ENCODE measurements at regions not wholly inside any gene's neighbourhood (a gene's known extent, or its start where the extent isn't known, plus 50 kb on each side); places are given as distances from the start of the nearest gene placed in this dataset.

DNA sequence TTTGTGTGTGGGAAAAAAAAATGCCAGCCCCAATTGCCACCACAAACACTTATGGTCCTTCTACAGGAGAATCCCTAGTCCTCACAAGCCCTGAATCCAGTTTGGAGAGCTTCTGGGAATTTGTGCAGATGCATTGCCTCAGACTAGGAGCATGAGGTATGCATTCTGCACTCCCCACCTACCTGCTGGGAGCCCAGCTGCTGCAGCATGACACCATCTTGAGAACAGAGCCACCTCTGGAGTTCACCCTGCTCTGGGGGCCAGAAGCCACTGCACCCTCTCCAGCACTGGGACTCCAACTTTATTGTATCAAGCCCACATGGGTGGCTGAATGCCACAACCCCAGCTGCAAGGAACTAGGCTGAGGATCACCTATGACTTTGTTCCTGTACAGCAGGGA lies 568.5 kb upstream of the ID4 start:
- no peak for TF ChIP-seq EZH2 (IDR thresholded peaks at IDR 0.05; ENCODE audit: borderline replicate concordance, low read depth, low read length, severe bottlenecking)
- TF ChIP-seq, protein P1, sequence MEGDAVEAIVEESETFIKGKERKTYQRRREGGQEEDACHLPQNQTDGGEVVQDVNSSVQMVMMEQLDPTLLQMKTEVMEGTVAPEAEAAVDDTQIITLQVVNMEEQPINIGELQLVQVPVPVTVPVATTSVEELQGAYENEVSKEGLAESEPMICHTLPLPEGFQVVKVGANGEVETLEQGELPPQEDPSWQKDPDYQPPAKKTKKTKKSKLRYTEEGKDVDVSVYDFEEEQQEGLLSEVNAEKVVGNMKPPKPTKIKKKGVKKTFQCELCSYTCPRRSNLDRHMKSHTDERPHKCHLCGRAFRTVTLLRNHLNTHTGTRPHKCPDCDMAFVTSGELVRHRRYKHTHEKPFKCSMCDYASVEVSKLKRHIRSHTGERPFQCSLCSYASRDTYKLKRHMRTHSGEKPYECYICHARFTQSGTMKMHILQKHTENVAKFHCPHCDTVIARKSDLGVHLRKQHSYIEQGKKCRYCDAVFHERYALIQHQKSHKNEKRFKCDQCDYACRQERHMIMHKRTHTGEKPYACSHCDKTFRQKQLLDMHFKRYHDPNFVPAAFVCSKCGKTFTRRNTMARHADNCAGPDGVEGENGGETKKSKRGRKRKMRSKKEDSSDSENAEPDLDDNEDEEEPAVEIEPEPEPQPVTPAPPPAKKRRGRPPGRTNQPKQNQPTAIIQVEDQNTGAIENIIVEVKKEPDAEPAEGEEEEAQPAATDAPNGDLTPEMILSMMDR (IDR thresholded peaks at IDR 0.05; ENCODE audit: borderline replicate concordance, extremely low read depth, low read length, poor library complexity, severe bottlenecking) = no peak
